WTC11 (cell line): ENCODE measurements at regions not wholly inside any gene's neighbourhood (a gene's known extent, or its start where the extent isn't known, plus 50 kb on each side); places are given as distances from the start of the nearest gene placed in this dataset.

Experiments
- ATAC-seq: fragments of 200-7000 bp; cut with Tn5 transposase; 2 replicates; pipeline ENCODE4 v1.10.0; 2021; ENCODE audit warnings: mild to moderate bottlenecking, moderate library complexity
- CTCF ChIA-PET: fragments of 300-600 bp; sonication (Branson Sonifier 250); formaldehyde crosslinking; loops from one replicate; lab custom pipeline; 2021; ENCODE audit warnings: antibody characterized with exemption; lab: Charles Lee
- POLR2A ChIA-PET: fragments of 350-600 bp; sonication (Branson Sonifier 250); formaldehyde crosslinking; loops from one replicate; lab custom pipeline; 2021; ENCODE audit warnings: antibody characterized with exemption; lab: Charles Lee
- DNase-seq: peaks from one replicate; pipeline ENCODE4 v3.0.0; 2021; ENCODE audit warnings: low spot score
- H3K27ac Mint-ChIP-seq: 2 replicates; pipeline ENCODE4 v1.8.0; 2021; ENCODE audit warnings: mixed read lengths
- H3K27me3 Mint-ChIP-seq: 2 replicates; pipeline ENCODE4 v1.8.0; 2021; ENCODE audit warnings: low read depth, mild to moderate bottlenecking, moderate library complexity, mixed read lengths
- H3K36me3 Mint-ChIP-seq: 2 replicates; pipeline ENCODE4 v1.8.0; 2021; ENCODE audit warnings: mixed read lengths
- H3K4me1 Mint-ChIP-seq: 2 replicates; pipeline ENCODE4 v1.8.0; 2022; ENCODE audit warnings: mixed read lengths
- H3K4me3 Mint-ChIP-seq: 2 replicates; pipeline ENCODE4 v1.8.0; 2021; ENCODE audit warnings: mild to moderate bottlenecking, moderate library complexity, mixed read lengths
- H3K9me3 Mint-ChIP-seq: 2 replicates; pipeline ENCODE4 v1.8.0; 2021; ENCODE audit warnings: mixed read lengths
- E2F4 ChIP-seq: sonication (generic); formaldehyde crosslinking; IDR thresholded peaks from 2 replicates; pipeline ENCODE4 v1.8.1; 2022; ENCODE audit warnings: low read depth, mild to moderate bottlenecking, moderate library complexity, missing genetic modification reagents, borderline replicate concordance
- FOXK1 ChIP-seq: sonication (generic); formaldehyde crosslinking; IDR thresholded peaks from 2 replicates; pipeline ENCODE4 v1.8.0; 2022; ENCODE audit warnings: mild to moderate bottlenecking, moderate library complexity, missing genetic modification reagents
- FOXP1 ChIP-seq: sonication (generic); formaldehyde crosslinking; IDR thresholded peaks from 2 replicates; pipeline ENCODE4 v1.8.0; 2022; ENCODE audit warnings: missing genetic modification reagents, mild to moderate bottlenecking, moderate library complexity, borderline replicate concordance
- MAX ChIP-seq: sonication (generic); formaldehyde crosslinking; IDR thresholded peaks from 2 replicates; pipeline ENCODE4 v1.8.0; 2022; ENCODE audit warnings: mild to moderate bottlenecking, missing genetic modification reagents
- NFATC4 ChIP-seq: fragments of 250-450 bp; sonication (Bioruptor Pico); IDR thresholded peaks from 2 replicates; pipeline ENCODE4 v1.9.0; 2021; ENCODE audit warnings: mild to moderate bottlenecking
- NR2C2 ChIP-seq: sonication (generic); formaldehyde crosslinking; IDR thresholded peaks from 2 replicates; pipeline ENCODE4 v1.8.0; 2022; ENCODE audit warnings: mild to moderate bottlenecking, missing genetic modification reagents
- ZBTB21 ChIP-seq: sonication (generic); formaldehyde crosslinking; IDR thresholded peaks from 2 replicates; pipeline ENCODE4 v1.8.1; 2023; ENCODE audit warnings: mild to moderate bottlenecking, missing genetic modification reagents, borderline replicate concordance
- ZNF121 ChIP-seq: sonication (generic); formaldehyde crosslinking; IDR thresholded peaks from 2 replicates; pipeline ENCODE4 v1.8.0; 2023; ENCODE audit warnings: missing genetic modification reagents
- ZNF138 ChIP-seq: sonication (generic); formaldehyde crosslinking; conservative IDR thresholded peaks from 2 replicates; pipeline ENCODE4 v1.8.1; 2022; ENCODE audit warnings: mild to moderate bottlenecking, moderate library complexity, missing genetic modification reagents
- ZNF232 ChIP-seq: sonication (generic); formaldehyde crosslinking; IDR thresholded peaks from 2 replicates; pipeline ENCODE4 v1.8.0; 2022; ENCODE audit warnings: mild to moderate bottlenecking, missing genetic modification reagents
- ZNF263 ChIP-seq: sonication (generic); formaldehyde crosslinking; IDR thresholded peaks from 2 replicates; pipeline ENCODE4 v1.8.1; 2022; ENCODE audit warnings: low read depth, mild to moderate bottlenecking, moderate library complexity, missing genetic modification reagents
- ZNF423 ChIP-seq: fragments of 250-450 bp; sonication (Bioruptor Pico); IDR thresholded peaks from 2 replicates; pipeline ENCODE4 v2.1.2; 2022; ENCODE audit warnings: mild to moderate bottlenecking, moderate library complexity
- ZNF512 ChIP-seq: sonication (generic); formaldehyde crosslinking; IDR thresholded peaks from 2 replicates; pipeline ENCODE4 v1.8.1; 2022; ENCODE audit warnings: missing genetic modification reagents, borderline replicate concordance
- TF ChIP-seq, protein P1 (sequence below): sonication (generic); formaldehyde crosslinking; conservative IDR thresholded peaks from 2 replicates; pipeline ENCODE4 v1.8.1; 2023; ENCODE audit warnings: mild to moderate bottlenecking, low read depth, missing genetic modification reagents, moderate library complexity
- TF ChIP-seq, protein P2 (sequence below): sonication (generic); formaldehyde crosslinking; IDR thresholded peaks from 2 replicates; pipeline ENCODE4 v1.8.0; 2022; ENCODE audit warnings: mild to moderate bottlenecking, missing genetic modification reagents
- TF ChIP-seq, protein P3 (sequence below): sonication (generic); formaldehyde crosslinking; IDR thresholded peaks from 2 replicates; pipeline ENCODE4 v1.8.1; 2023; ENCODE audit warnings: mild to moderate bottlenecking, missing genetic modification reagents
- TF ChIP-seq, protein P4 (sequence below): sonication (generic); formaldehyde crosslinking; IDR thresholded peaks from 2 replicates; pipeline ENCODE4 v1.8.1; 2022; ENCODE audit warnings: mild to moderate bottlenecking, moderate library complexity, missing genetic modification reagents

DNA sequence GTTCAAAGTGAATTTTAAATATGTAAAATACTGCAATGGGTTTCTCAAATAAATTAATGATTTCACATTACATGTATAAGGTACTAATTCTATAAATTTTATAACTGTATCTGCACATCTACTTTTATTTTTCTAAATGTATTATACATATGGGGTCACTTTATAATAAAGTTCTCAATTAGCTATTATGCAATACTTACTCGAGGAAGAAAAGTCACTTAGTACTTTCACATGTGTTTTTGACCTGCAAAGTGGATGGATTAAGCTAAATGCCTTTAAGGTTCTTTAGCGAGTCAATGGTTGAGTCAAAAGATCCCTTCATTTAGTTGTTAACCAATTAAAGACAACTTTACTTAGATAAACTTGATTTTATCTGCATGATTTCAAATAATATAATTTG is 437.8 kb downstream of the ANKRD7 start:
- no peaks in the 10 kb centered on the region for H3K27me3 Mint-ChIP-seq
- peaks cover 12% of the 10 kb centered on the region for H3K4me1 Mint-ChIP-seq
- ATAC-seq = no peak
- ChIA-PET POLR2A (no interaction called here), CTCF (no interaction called here)
- H3K4me3 Mint-ChIP-seq = no peak overlapping the region
- DNase-seq = no peak
- H3K9me3 Mint-ChIP-seq = no peaks in the 10 kb centered on the region
- TF ChIP-seq ZNF138 (CRISPR knock-in tag) (no peak), NFATC4 (CRISPR knock-in tag) (no peak), NR2C2 (CRISPR knock-in tag) (no peak), ZNF232 (no peak), FOXK1 (CRISPR knock-in tag) (no peak), ZNF263 (CRISPR knock-in tag) (no peak), MAX (CRISPR knock-in tag) (no peak), E2F4 (CRISPR knock-in tag) (no peak), ZBTB21 (CRISPR knock-in tag) (no peak), ZNF423 (CRISPR knock-in tag) (no peak), ZNF121 (CRISPR knock-in tag) (no peak)
- TF ChIP-seq, protein P1, sequence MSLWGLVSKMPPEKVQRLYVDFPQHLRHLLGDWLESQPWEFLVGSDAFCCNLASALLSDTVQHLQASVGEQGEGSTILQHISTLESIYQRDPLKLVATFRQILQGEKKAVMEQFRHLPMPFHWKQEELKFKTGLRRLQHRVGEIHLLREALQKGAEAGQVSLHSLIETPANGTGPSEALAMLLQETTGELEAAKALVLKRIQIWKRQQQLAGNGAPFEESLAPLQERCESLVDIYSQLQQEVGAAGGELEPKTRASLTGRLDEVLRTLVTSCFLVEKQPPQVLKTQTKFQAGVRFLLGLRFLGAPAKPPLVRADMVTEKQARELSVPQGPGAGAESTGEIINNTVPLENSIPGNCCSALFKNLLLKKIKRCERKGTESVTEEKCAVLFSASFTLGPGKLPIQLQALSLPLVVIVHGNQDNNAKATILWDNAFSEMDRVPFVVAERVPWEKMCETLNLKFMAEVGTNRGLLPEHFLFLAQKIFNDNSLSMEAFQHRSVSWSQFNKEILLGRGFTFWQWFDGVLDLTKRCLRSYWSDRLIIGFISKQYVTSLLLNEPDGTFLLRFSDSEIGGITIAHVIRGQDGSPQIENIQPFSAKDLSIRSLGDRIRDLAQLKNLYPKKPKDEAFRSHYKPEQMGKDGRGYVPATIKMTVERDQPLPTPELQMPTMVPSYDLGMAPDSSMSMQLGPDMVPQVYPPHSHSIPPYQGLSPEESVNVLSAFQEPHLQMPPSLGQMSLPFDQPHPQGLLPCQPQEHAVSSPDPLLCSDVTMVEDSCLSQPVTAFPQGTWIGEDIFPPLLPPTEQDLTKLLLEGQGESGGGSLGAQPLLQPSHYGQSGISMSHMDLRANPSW (CRISPR knock-in tag) = no peak
- TF ChIP-seq, protein P2, sequence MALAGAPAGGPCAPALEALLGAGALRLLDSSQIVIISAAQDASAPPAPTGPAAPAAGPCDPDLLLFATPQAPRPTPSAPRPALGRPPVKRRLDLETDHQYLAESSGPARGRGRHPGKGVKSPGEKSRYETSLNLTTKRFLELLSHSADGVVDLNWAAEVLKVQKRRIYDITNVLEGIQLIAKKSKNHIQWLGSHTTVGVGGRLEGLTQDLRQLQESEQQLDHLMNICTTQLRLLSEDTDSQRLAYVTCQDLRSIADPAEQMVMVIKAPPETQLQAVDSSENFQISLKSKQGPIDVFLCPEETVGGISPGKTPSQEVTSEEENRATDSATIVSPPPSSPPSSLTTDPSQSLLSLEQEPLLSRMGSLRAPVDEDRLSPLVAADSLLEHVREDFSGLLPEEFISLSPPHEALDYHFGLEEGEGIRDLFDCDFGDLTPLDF (CRISPR knock-in tag) = no peak
- TF ChIP-seq, protein P3, sequence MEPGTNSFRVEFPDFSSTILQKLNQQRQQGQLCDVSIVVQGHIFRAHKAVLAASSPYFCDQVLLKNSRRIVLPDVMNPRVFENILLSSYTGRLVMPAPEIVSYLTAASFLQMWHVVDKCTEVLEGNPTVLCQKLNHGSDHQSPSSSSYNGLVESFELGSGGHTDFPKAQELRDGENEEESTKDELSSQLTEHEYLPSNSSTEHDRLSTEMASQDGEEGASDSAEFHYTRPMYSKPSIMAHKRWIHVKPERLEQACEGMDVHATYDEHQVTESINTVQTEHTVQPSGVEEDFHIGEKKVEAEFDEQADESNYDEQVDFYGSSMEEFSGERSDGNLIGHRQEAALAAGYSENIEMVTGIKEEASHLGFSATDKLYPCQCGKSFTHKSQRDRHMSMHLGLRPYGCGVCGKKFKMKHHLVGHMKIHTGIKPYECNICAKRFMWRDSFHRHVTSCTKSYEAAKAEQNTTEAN (CRISPR knock-in tag) = no peak
- no peaks in the 10 kb centered on the region for H3K36me3 Mint-ChIP-seq
- no peak overlapping the region for H3K27ac Mint-ChIP-seq

GRCh38 chr7:118664498-118664897 is 440.0 kb downstream of the ANKRD7 start:
- Mint-ChIP-seq H3K9me3 (no peaks in the 10 kb centered on the region), H3K27me3 (no peaks in the 10 kb centered on the region), H3K4me1 (no peaks in the 10 kb centered on the region), H3K27ac (no peak overlapping the region), H3K4me3 (no peak overlapping the region), H3K36me3 (no peaks in the 10 kb centered on the region)
- ChIA-PET CTCF (no interaction called here), POLR2A (no interaction called here)
- ATAC-seq (no peak), DNase-seq (no peak)
- TF ChIP-seq, protein P4, sequence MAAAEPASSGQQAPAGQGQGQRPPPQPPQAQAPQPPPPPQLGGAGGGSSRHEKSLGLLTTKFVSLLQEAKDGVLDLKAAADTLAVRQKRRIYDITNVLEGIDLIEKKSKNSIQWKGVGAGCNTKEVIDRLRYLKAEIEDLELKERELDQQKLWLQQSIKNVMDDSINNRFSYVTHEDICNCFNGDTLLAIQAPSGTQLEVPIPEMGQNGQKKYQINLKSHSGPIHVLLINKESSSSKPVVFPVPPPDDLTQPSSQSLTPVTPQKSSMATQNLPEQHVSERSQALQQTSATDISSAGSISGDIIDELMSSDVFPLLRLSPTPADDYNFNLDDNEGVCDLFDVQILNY (CRISPR knock-in tag) = no peak
- no peak for TF ChIP-seq FOXP1 (CRISPR knock-in tag)
- TF ChIP-seq ZNF512 (CRISPR knock-in tag) = no peak
- no peak for TF ChIP-seq NR2C2 (CRISPR knock-in tag)
